B cell (primary cell): ENCODE measurements at regions not wholly inside any gene's neighbourhood (a gene's known extent, or its start where the extent isn't known, plus 50 kb on each side); places are given as distances from the start of the nearest gene placed in this dataset.

Experiments used
- ATAC-seq: fragments of 200-7000 bp; cut with Tn5 transposase; one replicate; pipeline ENCODE4 v1.10.0; 2021; ENCODE audit warnings: low read depth, mild to moderate bottlenecking, moderate number of reproducible peaks, moderate library complexity
- CTCF ChIA-PET: fragments of 350-600 bp; sonication (Branson Sonifier 250); formaldehyde crosslinking; loops from one replicate; lab custom pipeline; 2021; ENCODE audit warnings: antibody characterized with exemption, inconsistent platforms; lab: Charles Lee
- POLR2A ChIA-PET: fragments of 350-600 bp; sonication (Branson Sonifier 250); formaldehyde crosslinking; loops from one replicate; lab custom pipeline; 2021; ENCODE audit warnings: antibody characterized with exemption; lab: Charles Lee
- DNase-seq: peaks from one replicate; pipeline ENCODE4 v3.0.0; 2013
- H2AFZ ChIP-seq: 2 replicates; pipeline ENCODE4 v1.6.1; 2012; ENCODE audit warnings: mild to moderate bottlenecking, low read depth, low read length; ENCODE audit not compliant: insufficient read depth, poor library complexity, severe bottlenecking
- H3K27ac ChIP-seq, 2 donors: 1 replicate in 1 of 2; 2 replicates in 1 of 2; pipeline ENCODE4 v1.5.1; 2012 to 2013; ENCODE audit warnings: low read length in 2 of 2, mild to moderate bottlenecking in 2 of 2, moderate library complexity in 1 of 2
- H3K27me3 ChIP-seq, 4 experiments: fragments of 200-600 bp in 1 of 4; sonication (generic) in 1 of 4; replicated peaks in 1 of 4; 1 replicate in 2 of 4; 2 replicates in 2 of 4; pipeline versions ENCODE4 v1.6.1 to v1.7.0; 2013 to 2016; ENCODE audit warnings: low read length in 3 of 4, mild to moderate bottlenecking in 2 of 4, mixed read lengths in 1 of 4, moderate library complexity in 1 of 4; ENCODE audit not compliant: insufficient read depth in 4 of 4, control insufficient read depth in 3 of 4; ENCODE audit errors: control extremely low read depth in 1 of 4
- H3K36me3 ChIP-seq, 2 experiments: replicated peaks in 1 of 2; 1 replicate in 1 of 2; 2 replicates in 1 of 2; pipeline versions ENCODE4 v1.6.1 to v1.7.1; 2013; ENCODE audit warnings: low read length in 1 of 2; ENCODE audit not compliant: insufficient read depth in 2 of 2, control insufficient read depth in 1 of 2; ENCODE audit errors: control extremely low read depth in 1 of 2, extremely low read depth in 1 of 2
- H3K4me1 ChIP-seq, 2 donors: fragments of 200-600 bp in 1 of 2; sonication (generic) in 1 of 2; 1 replicate in 1 of 2; 2 replicates in 1 of 2; pipeline versions ENCODE4 v1.5.1 to v1.6.1; 2013 to 2017; ENCODE audit warnings: low read length in 2 of 2; ENCODE audit not compliant: control insufficient read depth in 2 of 2, insufficient read depth in 2 of 2
- H3K4me2 ChIP-seq: replicated peaks from 2 replicates; pipeline ENCODE3; 2012; ENCODE audit warnings: mild to moderate bottlenecking, low read depth, low read length; ENCODE audit not compliant: poor library complexity, severe bottlenecking
- H3K4me3 ChIP-seq, 5 experiments: fragments of 200-600 bp in 1 of 5; sonication (generic) in 1 of 5; 1 replicate in 3 of 5; 2 replicates in 2 of 5; pipeline versions ENCODE4 v1.5.1 to v1.7.0; 2011 to 2016; ENCODE audit warnings: low read length in 4 of 5, mild to moderate bottlenecking in 4 of 5, low read depth in 2 of 5, control low read depth in 1 of 5, moderate library complexity in 1 of 5; ENCODE audit not compliant: insufficient read depth in 1 of 5; ENCODE audit errors: control extremely low read depth in 1 of 5, extremely low read depth in 1 of 5
- H3K79me2 ChIP-seq: fragments of 200-600 bp; sonication (generic); one replicate; pipeline ENCODE4 v1.6.0; 2016; ENCODE audit warnings: low read length; ENCODE audit not compliant: control insufficient read depth, insufficient read depth
- H3K9ac ChIP-seq: fragments of 200-600 bp; sonication (generic); 2 replicates; pipeline ENCODE4 v1.6.1; 2017; ENCODE audit warnings: mild to moderate bottlenecking, low read length, moderate library complexity
- H3K9me3 ChIP-seq, 3 donors: one replicate each; pipeline versions ENCODE4 v1.6.1 to v1.7.1; 2013; ENCODE audit warnings: low read length in 2 of 3; ENCODE audit not compliant: control insufficient read depth in 2 of 3, insufficient read depth in 1 of 3; ENCODE audit errors: control extremely low read depth in 1 of 3
- H4K20me1 ChIP-seq: 2 replicates; pipeline ENCODE4 v1.6.0; 2012; ENCODE audit warnings: mild to moderate bottlenecking, low read length; ENCODE audit not compliant: insufficient read depth, control insufficient read depth, poor library complexity, severe bottlenecking
- H3K27ac Mint-ChIP-seq: one replicate; pipeline ENCODE4 v1.8.0; 2021; ENCODE audit warnings: mixed read lengths
- H3K27me3 Mint-ChIP-seq: one replicate; pipeline ENCODE4 v1.8.0; 2021; ENCODE audit warnings: mixed read lengths
- H3K4me1 Mint-ChIP-seq: one replicate; pipeline ENCODE4 v1.8.0; 2021; ENCODE audit warnings: mixed read lengths
- H3K4me3 Mint-ChIP-seq: one replicate; pipeline ENCODE4 v1.8.0; 2021; ENCODE audit warnings: mixed read lengths
- H3K9me3 Mint-ChIP-seq: one replicate; pipeline ENCODE4 v1.8.0; 2022; ENCODE audit warnings: mixed read lengths; ENCODE audit not compliant: insufficient read depth
- CTCF ChIP-seq: fragments of 200-600 bp; IDR thresholded peaks from one replicate; pipeline ENCODE4 v1.8.0; 2022; ENCODE audit warnings: antibody characterized with exemption, mild to moderate bottlenecking
- EZH2 ChIP-seq: IDR thresholded peaks from 2 replicates; pipeline ENCODE4 v1.6.1; 2012; ENCODE audit warnings: borderline replicate concordance, low read depth, mild to moderate bottlenecking, moderate library complexity, low read length; ENCODE audit not compliant: insufficient read depth, poor library complexity, severe bottlenecking
- WGBS: methylation state at CpG from one replicate; pipeline ENCODE4 v1.1.5; 2013; ENCODE audit warnings: missing lambda C conversion rate; ENCODE audit not compliant: insufficient coverage; 5-methylcytosine and 5-hydroxymethylcytosine counted together
- intact Hi-C: fragments of 100-400 bp; cut with micrococcal nuclease; formaldehyde crosslinking; loops from one replicate; pipeline ENCODE4 v1.10.0; 2022

DNA sequence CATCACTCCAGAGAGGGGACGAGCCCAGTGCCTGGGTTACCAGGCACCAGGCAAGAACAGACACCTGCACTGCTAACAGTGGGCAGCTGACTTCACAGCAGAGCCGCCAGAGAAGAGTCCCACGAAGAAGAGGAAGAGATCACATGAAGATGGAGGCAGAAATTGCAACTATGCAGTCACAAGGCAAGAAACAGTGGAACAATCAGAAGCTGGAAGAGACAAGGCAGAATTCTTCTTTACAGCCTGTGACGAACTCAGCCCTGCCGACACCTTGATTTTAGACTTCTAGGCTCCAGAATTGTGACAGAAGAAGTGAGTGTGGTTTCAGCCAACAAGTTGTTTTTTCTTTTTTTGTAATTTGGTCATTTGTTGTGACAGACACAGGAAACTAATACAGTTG lies 59.2 kb downstream of the IL12A start:
- 50% methylated on average over 4 of the region's 5 CpGs for WGBS
- ATAC-seq (no peak), DNase-seq (no peak)
- Histone ChIP-seq H2AFZ (no peak overlapping the region), H3K79me2 (no peaks in the 10 kb centered on the region), H3K4me3 (no peak overlapping the region), H3K4me2 (no peak overlapping the region), H4K20me1 (no peaks in the 10 kb centered on the region), H3K36me3 (no peaks in the 10 kb centered on the region), H3K4me1 (no peaks in the 10 kb centered on the region), H3K27me3 (peaks cover 0 to under 1% (median 0%) of the 10 kb centered on the region in 4 experiments), H3K27ac (no peak overlapping the region), H3K9me3 (peaks cover 0 to 3% (median 2%) of the 10 kb centered on the region in 3 donors), H3K9ac (no peak overlapping the region)
- no peak overlapping the region for H3K4me3 Mint-ChIP-seq
- CTCF ChIA-PET: interaction anchor here (1.4 kb wide), 1 partner anchor 15 kb away, joined by 5 read pairs; no protein-coding TSS in a partner anchor
- TF ChIP-seq CTCF: no peak
- no peak for TF ChIP-seq EZH2
- peaks cover 6% of the 10 kb centered on the region for H3K9me3 Mint-ChIP-seq
- H3K4me1 Mint-ChIP-seq: no peaks in the 10 kb centered on the region
- intact Hi-C loops: no loop called here
- no peaks in the 10 kb centered on the region for H3K27me3 Mint-ChIP-seq
- POLR2A ChIA-PET: no interaction called here
- no peak overlapping the region for H3K27ac Mint-ChIP-seq

GRCh38 chr3:160049038-160049437 lies 60.4 kb downstream of the IL12A start:
- Histone ChIP-seq H3K4me3 (no peak overlapping the region), H4K20me1 (no peaks in the 10 kb centered on the region), H3K27ac (no peak overlapping the region), H3K79me2 (no peaks in the 10 kb centered on the region), H3K4me1 (no peaks in the 10 kb centered on the region), H2AFZ (no peak overlapping the region), H3K9ac (no peak overlapping the region), H3K36me3 (no peaks in the 10 kb centered on the region), H3K9me3 (no peaks in the 10 kb centered on the region), H3K27me3 (peaks cover 0 to 4% (median 0%) of the 10 kb centered on the region in 4 experiments), H3K4me2 (no peak overlapping the region)
- H3K9me3 Mint-ChIP-seq: no peaks in the 10 kb centered on the region
- intact Hi-C loops: no loop called here
- no CpG with 5 or more reads among the region's 2 CpGs for WGBS
- H3K27me3 Mint-ChIP-seq: no peaks in the 10 kb centered on the region
- H3K4me3 Mint-ChIP-seq: no peak overlapping the region
- POLR2A ChIA-PET: no interaction called here
- TF ChIP-seq CTCF (no peak), EZH2 (no peak)
- no peak for DNase-seq
- no peak overlapping the region for H3K27ac Mint-ChIP-seq
- CTCF ChIA-PET: interaction anchor here (1.4 kb wide), 1 partner anchor 16 kb away, joined by 5 read pairs; no protein-coding TSS in a partner anchor
- no peaks in the 10 kb centered on the region for H3K4me1 Mint-ChIP-seq
- ATAC-seq: no peak
